GM18499 (cell line): ENCODE measurements at regions not wholly inside any gene's neighbourhood (a gene's known extent, or its start where the extent isn't known, plus 50 kb on each side); places are given as distances from the start of the nearest gene placed in this dataset.

Source experiments
- ATAC-seq: cut with Tn5 transposase; IDR thresholded peaks from one replicate; pipeline ENCODE4 v1.9.1; 2021; ENCODE audit warnings: moderate number of reproducible peaks; ENCODE audit not compliant: insufficient read depth, unreplicated experiment

GRCh38 chr15:75129788-75130187 is 71.9 kb upstream of the C15orf39 start:
- ATAC-seq: no peak

DNA sequence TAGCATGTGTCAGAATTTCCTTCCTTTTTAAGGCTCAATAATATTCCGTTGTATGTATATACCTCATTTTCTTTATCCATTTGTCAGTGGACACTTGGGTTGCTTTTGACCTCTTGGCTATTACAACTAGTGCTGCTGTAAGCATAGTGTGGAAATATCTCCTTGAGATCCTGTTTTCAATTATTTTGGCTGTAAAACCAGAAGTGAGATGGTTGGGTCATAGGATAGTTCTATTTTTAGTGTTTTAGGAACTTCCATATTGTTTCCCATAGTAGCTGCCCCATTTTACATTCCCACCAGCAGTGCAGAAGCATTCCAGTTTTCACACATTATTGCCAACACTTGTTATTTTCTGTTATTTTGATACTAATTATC is 70.4 kb upstream of the C15orf39 start:
- no peak for ATAC-seq

GRCh38 chr15:75134748-75135147 is 66.9 kb upstream of the C15orf39 start:
- no peak for ATAC-seq

- no peak for ATAC-seq
Observed at GRCh38 chr15:75136118-75136517, 65.6 kb upstream of the C15orf39 start.

GRCh38 chr15:75136758-75137157 is 64.9 kb upstream of the C15orf39 start:
- no peak for ATAC-seq

- ATAC-seq: no peak
Observed at GRCh38 chr15:75138016-75138999, 63.4 kb upstream of the C15orf39 start.

GRCh38 chr15:75140080-75140879 is 61.4 kb upstream of the C15orf39 start:
- ATAC-seq: no peak

GRCh38 chr15:75142499-75142898 is 59.2 kb upstream of the C15orf39 start:
- no peak for ATAC-seq

DNA sequence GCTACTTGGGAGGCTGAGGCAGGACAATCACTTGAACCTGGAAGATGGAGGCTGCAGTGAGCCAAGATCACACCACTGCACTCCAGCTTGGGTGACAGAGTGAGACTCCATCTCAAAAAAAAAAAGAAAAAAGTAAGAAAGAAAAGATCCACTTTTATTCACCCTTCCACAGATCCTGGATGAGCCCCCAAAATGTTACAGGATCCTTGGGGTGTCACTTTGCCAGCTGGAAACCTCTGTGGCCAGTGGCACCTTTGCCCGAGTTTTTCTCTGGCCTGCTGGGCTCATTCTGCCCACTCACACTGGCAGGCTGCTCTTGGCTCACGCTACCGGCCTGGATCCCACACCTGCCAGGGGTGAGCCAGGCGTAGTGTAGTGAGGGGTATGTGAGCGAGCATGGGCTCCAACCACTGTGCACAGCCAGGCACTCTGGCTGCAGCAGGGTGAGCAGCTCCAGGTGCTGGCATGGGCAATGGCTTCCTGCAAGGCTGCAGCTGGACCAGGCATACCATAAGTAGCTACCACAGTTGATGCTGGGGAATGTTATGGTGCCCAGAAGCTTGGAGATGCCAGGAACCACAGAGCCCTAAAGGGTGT is 57.8 kb upstream of the C15orf39 start:
- ATAC-seq: no peak

DNA sequence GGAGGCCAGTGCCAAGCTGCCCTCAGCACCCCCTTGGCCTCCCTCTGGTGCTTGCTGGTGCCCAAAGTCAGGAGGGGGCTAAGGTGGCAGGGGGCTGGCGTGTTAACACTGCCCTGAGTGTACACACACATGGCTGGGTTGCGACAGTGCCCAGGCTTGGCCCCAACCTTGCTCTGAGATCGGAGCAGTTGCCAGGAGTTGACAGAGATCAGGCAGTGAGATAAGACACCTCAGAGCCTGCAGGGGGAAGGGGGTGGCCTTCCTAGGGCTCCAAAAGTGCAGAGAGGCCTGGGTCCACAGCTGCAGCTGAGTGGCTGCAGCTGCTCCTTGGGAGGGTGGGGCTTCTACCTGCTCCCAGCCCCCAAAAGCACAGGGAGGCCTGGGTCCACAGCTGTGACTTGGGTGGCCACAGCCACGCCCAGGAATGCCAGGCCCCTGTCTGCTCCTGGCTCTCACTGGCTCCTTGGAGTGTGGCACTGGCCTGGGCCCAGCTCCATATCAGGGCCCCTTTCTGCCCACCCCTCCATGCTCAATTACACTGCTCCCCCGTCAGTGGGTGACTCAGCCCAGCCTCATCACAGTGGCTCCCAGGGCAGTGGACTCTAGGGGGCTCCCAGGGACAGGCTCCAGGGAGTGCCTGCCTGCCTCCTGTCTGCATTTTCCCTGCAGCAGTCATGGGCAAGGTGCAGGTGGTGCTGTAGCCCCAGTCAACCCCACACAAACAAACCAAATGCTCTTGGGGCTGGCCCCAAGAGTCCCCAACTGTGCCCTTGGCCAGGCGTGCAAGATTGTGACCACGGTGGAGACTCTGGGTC is 56.4 kb upstream of the C15orf39 start:
- no peak for ATAC-seq

GRCh38 chr15:75148280-75148679 is 53.4 kb upstream of the C15orf39 start:
- ATAC-seq: no peak

DNA sequence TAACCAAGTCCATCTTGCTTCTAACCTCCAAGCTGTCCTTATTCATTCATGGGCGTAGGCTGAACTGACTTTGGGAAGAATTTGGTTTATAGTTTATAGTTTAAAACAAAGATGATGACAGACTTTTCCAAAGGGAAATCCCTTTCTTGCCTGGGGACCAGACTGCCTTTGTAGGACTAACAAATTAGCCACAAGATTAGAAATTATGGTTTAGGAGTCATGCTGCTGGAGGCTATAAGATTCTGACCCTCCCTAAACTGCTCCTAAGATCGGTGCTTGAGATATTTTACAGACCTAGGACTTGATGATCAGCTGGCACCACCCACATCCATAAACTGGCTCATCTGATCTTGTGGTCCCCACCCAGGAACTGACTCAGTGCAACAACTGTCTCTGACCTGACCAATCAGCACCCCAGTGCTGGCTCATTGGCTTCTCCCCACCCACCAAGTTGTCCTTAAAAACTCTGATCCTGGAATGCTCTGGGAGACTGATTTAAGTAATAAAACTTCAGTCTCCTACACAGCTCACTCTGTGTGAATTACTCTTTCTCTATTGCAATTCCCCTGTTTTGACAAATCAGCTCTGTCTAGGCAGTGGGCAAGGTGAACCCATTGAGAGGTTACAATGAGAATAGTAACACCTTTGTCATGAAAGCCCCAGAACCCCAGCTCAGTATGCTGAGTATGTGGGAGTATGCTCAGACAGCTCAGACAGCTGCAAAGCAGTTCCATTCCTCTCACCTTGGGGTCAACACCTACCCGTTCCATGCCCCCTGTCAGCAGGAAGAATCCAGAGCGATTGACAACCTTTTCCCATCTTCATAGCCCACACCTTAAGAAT is 51.6 kb upstream of the C15orf39 start:
- no peak for ATAC-seq

- ATAC-seq: no peak
Observed at GRCh38 chr15:75151214-75152128, 50.2 kb upstream of the C15orf39 start.
